HEK293T (cell line): ENCODE measurements at regions not wholly inside any gene's neighbourhood (a gene's known extent, or its start where the extent isn't known, plus 50 kb on each side); places are given as distances from the start of the nearest gene placed in this dataset.

Experiments used
- CTCF ChIA-PET: fragments of 350-600 bp; formaldehyde crosslinking; extraction: SDS; loops from one replicate; lab custom pipeline; 2021; ENCODE audit warnings: antibody characterized with exemption, inconsistent platforms; lab: Yijun Ruan, JAX
- POLR2A ChIA-PET: fragments of 350-600 bp; formaldehyde crosslinking; extraction: SDS; loops from one replicate; lab custom pipeline; 2020; ENCODE audit warnings: antibody characterized with exemption, inconsistent platforms; lab: Yijun Ruan, JAX
- DNase-seq: peaks from one replicate; pipeline ENCODE4 v3.0.0; 2012; ENCODE audit warnings: mixed read lengths; ENCODE audit errors: extremely low spot score
- ARNT ChIP-seq: fragments of 450-650 bp; IDR thresholded peaks from 2 replicates; pipeline ENCODE4 v1.6.1; 2017; ENCODE audit warnings: mild to moderate bottlenecking
- BHLHE40 ChIP-seq: fragments of 450-650 bp; IDR thresholded peaks from 2 replicates; pipeline ENCODE4 v1.6.1; 2016; ENCODE audit warnings: mild to moderate bottlenecking, moderate library complexity, borderline replicate concordance
- CTBP1 ChIP-seq: fragments of 450-650 bp; IDR thresholded peaks from 2 replicates; pipeline ENCODE4 v1.6.1; 2016; ENCODE audit warnings: borderline replicate concordance
- ELF4 ChIP-seq: fragments of 450-650 bp; IDR thresholded peaks from 2 replicates; pipeline ENCODE4 v1.6.1; 2017; ENCODE audit warnings: antibody characterized with exemption
- FOXA1 ChIP-seq: fragments of 450-650 bp; IDR thresholded peaks from 2 replicates; pipeline ENCODE4 v1.6.1; 2016; ENCODE audit warnings: mild to moderate bottlenecking
- FOXK2 ChIP-seq: fragments of 450-650 bp; IDR thresholded peaks from 2 replicates; pipeline ENCODE4 v1.6.1; 2016; ENCODE audit warnings: mild to moderate bottlenecking
- FOXM1 ChIP-seq: fragments of 450-650 bp; IDR thresholded peaks from 2 replicates; pipeline ENCODE4 v1.6.1; 2017; ENCODE audit warnings: mild to moderate bottlenecking, borderline replicate concordance
- HDGF ChIP-seq: fragments of 450-650 bp; IDR thresholded peaks from 2 replicates; pipeline ENCODE4 v1.6.1; 2017; ENCODE audit warnings: antibody characterized with exemption, borderline replicate concordance
- L3MBTL2 ChIP-seq: fragments of 450-650 bp; conservative IDR thresholded peaks from 2 replicates; pipeline ENCODE4 v1.6.1; 2016; ENCODE audit warnings: mild to moderate bottlenecking
- LEF1 ChIP-seq: fragments of 450-650 bp; IDR thresholded peaks from 2 replicates; pipeline ENCODE4 v1.6.1; 2017; ENCODE audit warnings: mild to moderate bottlenecking, borderline replicate concordance
- NFRKB ChIP-seq: fragments of 450-650 bp; IDR thresholded peaks from 2 replicates; pipeline ENCODE4 v1.6.1; 2016; ENCODE audit warnings: mild to moderate bottlenecking, moderate library complexity
- SP1 ChIP-seq: fragments of 450-650 bp; IDR thresholded peaks from 2 replicates; pipeline ENCODE4 v1.6.1; 2017
- SUZ12 ChIP-seq: fragments of 450-650 bp; IDR thresholded peaks from 2 replicates; pipeline ENCODE4 v1.6.1; 2016; ENCODE audit warnings: mild to moderate bottlenecking
- TARDBP ChIP-seq: fragments of 450-650 bp; IDR thresholded peaks from 2 replicates; pipeline ENCODE4 v1.6.1; 2016
- ZNF384 ChIP-seq: fragments of 450-650 bp; IDR thresholded peaks from 2 replicates; pipeline ENCODE4 v1.6.1; 2016
- TF ChIP-seq, protein P1 (sequence below): fragments of 450-650 bp; IDR thresholded peaks from 2 replicates; pipeline ENCODE4 v1.6.1; 2016

DNA sequence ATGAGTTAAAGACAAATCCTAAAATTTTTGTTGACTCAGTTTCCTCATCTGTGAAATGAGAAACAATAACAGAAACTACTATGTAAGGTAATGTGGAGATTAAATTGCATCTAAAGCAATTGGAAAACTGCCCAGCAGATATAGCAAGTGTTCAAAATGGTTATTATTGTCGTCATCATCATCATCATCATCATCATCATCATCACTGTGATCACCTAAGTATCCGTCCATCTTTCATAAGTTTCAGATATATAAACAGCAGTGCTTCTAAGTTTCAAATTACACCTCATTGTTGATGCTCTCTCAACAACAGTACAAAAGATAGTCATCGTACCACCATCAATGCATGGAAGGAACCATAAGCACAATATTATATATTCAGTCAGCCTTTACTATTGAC is 379.9 kb downstream of the PDGFC start:
- DNase-seq = no peak
- ChIA-PET POLR2A (no interaction called here), CTCF (no interaction called here)
- TF ChIP-seq ARNT (no peak), TARDBP (no peak), CTBP1 (no peak), BHLHE40 (no peak), SUZ12 (no peak), ELF4 (no peak), NFRKB (no peak), FOXA1 (no peak), FOXM1 (no peak)

DNA sequence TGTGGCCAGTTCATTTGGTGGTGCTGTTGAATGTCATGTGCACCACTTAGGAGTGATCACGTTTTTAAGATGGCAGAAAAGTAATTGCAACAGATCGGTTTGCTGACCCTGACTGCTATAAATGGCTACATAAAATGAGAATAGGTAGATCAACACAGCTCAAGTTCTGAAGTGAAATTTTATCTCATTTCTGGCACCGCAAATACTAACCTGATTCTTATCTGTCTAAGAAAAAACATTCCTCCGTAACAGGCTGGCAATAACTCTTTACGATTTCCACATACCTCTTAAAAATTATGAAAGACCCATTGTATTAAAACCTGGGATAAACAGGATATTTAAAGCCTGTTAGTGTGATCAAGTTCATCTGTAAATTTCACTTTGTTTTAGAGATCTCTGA is 387.5 kb downstream of the PDGFC start:
- TF ChIP-seq CTBP1 (0 out of 2 replicates have a peak, but pooled peaks have one; percentile 23), FOXA1 (no peak)
- DNase-seq = peak; percentile 7
- POLR2A ChIA-PET = no interaction called here
- CTCF ChIA-PET = no interaction called here

DNA sequence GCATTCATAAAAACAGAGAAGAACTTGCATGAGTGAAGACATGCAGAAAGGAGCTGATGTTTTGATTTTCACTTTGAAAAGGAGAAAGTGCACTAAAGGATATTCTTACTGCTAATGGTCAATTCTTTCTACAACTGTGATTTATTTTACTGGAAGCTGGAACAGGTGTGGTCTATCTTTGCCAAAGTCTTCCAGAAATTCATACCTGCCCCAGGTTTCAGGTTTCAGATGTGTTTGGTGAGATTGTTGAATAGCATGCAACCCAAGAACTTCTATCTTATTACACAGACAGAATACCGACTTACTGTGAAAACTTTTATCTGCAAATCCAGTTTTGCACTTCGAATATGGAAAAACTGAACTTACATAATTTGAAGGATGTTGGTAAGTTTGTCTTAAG is 388.3 kb downstream of the PDGFC start:
- TF ChIP-seq FOXA1 = no peak
- no peak for TF ChIP-seq HDGF
- TF ChIP-seq BHLHE40 = no peak
- TF ChIP-seq ARNT = no peak
- TF ChIP-seq, protein P1, sequence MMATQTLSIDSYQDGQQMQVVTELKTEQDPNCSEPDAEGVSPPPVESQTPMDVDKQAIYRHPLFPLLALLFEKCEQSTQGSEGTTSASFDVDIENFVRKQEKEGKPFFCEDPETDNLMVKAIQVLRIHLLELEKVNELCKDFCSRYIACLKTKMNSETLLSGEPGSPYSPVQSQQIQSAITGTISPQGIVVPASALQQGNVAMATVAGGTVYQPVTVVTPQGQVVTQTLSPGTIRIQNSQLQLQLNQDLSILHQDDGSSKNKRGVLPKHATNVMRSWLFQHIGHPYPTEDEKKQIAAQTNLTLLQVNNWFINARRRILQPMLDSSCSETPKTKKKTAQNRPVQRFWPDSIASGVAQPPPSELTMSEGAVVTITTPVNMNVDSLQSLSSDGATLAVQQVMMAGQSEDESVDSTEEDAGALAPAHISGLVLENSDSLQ = no peak
- no peak for TF ChIP-seq NFRKB
- TF ChIP-seq SUZ12 = no peak
- TF ChIP-seq LEF1 = no peak
- no peak for TF ChIP-seq ZNF384
- TF ChIP-seq SP1 = no peak
- no peak for TF ChIP-seq CTBP1
- no peak for TF ChIP-seq ELF4
- no peak for TF ChIP-seq L3MBTL2
- CTCF ChIA-PET = no interaction called here
- POLR2A ChIA-PET = no interaction called here
- no peak for DNase-seq

DNA sequence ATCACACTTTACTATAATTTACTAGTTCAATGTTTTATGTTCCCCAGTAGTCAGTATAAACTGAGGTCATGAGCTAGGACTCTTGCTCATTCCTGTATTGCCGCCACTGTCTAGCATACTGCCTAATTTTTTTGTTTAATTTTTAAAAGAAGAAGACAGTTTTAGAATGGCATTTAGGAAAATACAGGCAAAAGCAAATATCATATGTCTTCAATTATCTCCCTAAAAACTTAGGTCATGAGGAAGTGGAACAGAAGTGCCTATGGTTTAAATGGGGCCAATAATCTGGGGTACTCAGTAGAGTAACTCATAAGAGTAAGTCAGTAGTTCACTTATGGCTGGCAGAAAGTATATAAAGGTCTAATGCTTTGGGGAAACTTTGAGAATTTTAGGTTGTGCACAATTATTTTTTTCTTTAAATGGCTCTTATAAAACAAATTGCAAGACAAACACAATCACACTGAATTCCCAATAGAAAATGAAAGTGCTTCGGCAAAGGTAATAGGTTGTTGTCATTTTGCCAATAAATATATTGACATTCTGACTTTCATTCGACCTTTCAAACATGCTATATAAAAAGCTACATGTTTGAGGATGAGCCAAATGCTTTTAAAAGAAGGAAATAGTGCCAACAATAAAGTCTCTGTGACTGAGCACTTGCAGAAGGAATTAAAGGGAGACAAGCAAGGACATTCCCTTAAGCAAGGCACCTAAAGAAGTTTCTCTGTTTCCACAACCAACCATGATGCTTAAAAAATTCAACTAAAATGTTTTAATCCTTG is 390.1 kb downstream of the PDGFC start:
- no peak for DNase-seq
- ChIA-PET CTCF (interaction anchor here (0.7 kb wide), 1 partner anchor 9 kb away, joined by 5 read pairs; no protein-coding TSS in a partner anchor), POLR2A (interaction anchor here (0.9 kb wide), 1 partner anchor 9 kb away, joined by 3 read pairs; no protein-coding TSS in a partner anchor)
- TF ChIP-seq ARNT = no peak

DNA sequence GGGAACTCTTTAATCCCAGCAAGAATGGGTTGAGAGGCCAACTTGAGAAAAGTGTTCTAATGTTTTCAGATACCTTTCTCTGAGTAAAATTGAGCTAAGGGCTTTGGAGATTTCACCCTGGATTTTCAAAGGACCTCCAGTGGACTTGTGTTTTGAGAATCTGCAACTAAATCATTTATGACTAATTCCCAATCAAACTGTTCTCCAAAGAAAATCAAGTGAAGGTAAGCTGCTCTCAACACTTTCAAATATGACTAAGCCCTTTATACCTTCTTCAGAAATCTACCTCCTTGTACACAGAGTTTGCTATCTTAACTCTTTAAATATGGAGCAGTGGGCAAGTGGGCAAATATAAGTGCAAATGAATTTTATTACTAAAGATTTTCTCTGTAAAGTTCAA is 392.9 kb downstream of the PDGFC start:
- no peak for DNase-seq

DNA sequence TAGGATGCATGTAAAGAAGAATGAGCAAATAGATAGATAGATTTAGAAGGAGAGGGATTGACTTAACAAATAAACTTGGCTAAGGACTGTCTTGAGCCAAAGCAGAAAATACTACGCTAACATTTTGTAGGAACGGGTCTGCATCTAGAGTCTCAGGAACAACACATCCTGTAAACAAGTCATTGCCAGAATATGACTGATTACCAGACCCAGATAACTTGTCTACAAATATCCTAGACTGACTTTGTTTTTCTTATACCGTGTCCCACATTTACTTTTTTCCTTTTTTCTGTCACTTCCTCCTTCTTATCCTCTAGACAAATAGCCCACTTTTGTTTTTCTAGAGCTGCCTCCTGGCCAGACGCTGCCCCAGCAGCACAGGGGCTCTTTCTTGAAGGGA is 393.6 kb downstream of the PDGFC start:
- no peak for DNase-seq
- TF ChIP-seq NFRKB = no peak
- TF ChIP-seq HDGF = no peak
- no peak for TF ChIP-seq ELF4
- TF ChIP-seq LEF1 = no peak
- no peak for TF ChIP-seq SUZ12
- TF ChIP-seq L3MBTL2 = no peak
- TF ChIP-seq FOXM1 = no peak
- no peak for TF ChIP-seq TARDBP
- TF ChIP-seq SP1 = no peak
- no peak for TF ChIP-seq CTBP1
- TF ChIP-seq BHLHE40 = no peak
- ChIA-PET POLR2A (no interaction called here), CTCF (interaction anchor here (0.6 kb wide), 1 partner anchor 385 kb away, joined by 4 read pairs; no protein-coding TSS in a partner anchor)

More for the DNA sequence above, 392.9 kb downstream of the PDGFC start:
- TF ChIP-seq SUZ12 = no peak
- no peak for TF ChIP-seq BHLHE40
- no peak for TF ChIP-seq ELF4
- TF ChIP-seq TARDBP = no peak
- TF ChIP-seq NFRKB = no peak
- TF ChIP-seq LEF1 = no peak
- TF ChIP-seq SP1 = no peak
- TF ChIP-seq L3MBTL2 = no peak
- no peak for TF ChIP-seq FOXA1
- no peak for TF ChIP-seq ZNF384
- TF ChIP-seq CTBP1 = no peak
- no peak for TF ChIP-seq HDGF
- no peak for TF ChIP-seq FOXK2
- TF ChIP-seq, protein P1 = no peak
- TF ChIP-seq FOXM1 = no peak
- TF ChIP-seq ARNT = no peak
- ChIA-PET POLR2A (no interaction called here), CTCF (interaction anchor here (0.6 kb wide), 1 partner anchor 386 kb away, joined by 4 read pairs; no protein-coding TSS in a partner anchor)

DNA sequence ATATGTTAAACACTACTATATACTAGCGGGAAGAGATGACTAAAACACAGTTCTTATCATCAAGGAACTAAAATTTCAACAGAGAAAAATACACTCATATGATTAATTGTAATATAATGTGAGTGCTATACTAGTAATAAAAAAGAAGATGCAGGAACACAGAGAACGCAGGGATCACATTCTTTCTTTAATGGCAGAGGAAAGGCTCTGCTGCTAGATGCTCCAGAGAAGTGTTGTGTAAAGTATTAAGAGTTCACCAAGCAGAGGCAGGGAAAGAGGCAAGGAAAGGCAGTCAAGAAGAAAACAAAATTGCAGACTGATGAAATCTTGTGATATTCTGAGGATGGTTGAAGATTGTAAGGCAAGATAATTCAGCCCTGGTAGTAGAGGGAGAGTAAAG is 394.7 kb downstream of the PDGFC start:
- ChIA-PET POLR2A (no interaction called here), CTCF (no interaction called here)
- DNase-seq = no peak
- no peak for TF ChIP-seq FOXM1
- TF ChIP-seq SUZ12 = no peak
- no peak for TF ChIP-seq LEF1
- no peak for TF ChIP-seq ZNF384
- TF ChIP-seq ARNT = no peak
- TF ChIP-seq BHLHE40 = no peak
- TF ChIP-seq SP1 = no peak
- TF ChIP-seq CTBP1 = no peak
- no peak for TF ChIP-seq ELF4
